ENCODE measurements at regions not wholly inside any gene's neighbourhood (a gene's known extent, or its start where the extent isn't known, plus 50 kb on each side); places are given as distances from the start of the nearest gene placed in this dataset.

DNA sequence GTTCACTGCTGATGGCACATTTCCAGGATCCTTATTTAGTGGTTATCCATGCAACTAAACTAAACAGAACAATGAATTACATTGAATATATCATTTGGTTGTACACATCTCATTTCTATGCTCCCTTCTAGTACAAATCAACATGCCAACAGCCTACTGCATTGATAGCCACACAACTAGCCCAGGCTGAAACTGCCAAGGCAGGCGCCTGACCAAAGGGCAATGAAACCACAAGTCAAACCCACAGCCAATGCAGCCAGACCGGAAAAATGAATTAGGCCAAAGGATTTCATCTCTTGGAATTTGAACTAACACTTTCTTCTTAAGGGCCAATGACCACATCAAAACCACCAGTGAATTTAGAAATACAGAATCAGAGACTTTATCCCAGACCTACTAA is 196.4 kb downstream of the NOL4 start:
- TF ChIP-seq, protein P1, sequence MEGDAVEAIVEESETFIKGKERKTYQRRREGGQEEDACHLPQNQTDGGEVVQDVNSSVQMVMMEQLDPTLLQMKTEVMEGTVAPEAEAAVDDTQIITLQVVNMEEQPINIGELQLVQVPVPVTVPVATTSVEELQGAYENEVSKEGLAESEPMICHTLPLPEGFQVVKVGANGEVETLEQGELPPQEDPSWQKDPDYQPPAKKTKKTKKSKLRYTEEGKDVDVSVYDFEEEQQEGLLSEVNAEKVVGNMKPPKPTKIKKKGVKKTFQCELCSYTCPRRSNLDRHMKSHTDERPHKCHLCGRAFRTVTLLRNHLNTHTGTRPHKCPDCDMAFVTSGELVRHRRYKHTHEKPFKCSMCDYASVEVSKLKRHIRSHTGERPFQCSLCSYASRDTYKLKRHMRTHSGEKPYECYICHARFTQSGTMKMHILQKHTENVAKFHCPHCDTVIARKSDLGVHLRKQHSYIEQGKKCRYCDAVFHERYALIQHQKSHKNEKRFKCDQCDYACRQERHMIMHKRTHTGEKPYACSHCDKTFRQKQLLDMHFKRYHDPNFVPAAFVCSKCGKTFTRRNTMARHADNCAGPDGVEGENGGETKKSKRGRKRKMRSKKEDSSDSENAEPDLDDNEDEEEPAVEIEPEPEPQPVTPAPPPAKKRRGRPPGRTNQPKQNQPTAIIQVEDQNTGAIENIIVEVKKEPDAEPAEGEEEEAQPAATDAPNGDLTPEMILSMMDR (IDR thresholded peaks at IDR 0.05; ENCODE audit: borderline replicate concordance, insufficient read depth, low read depth, low read length), result no peak
- no peak overlapping the region for H3K4me3 ChIP-seq (ENCODE audit: low read depth, low read length)

DNA sequence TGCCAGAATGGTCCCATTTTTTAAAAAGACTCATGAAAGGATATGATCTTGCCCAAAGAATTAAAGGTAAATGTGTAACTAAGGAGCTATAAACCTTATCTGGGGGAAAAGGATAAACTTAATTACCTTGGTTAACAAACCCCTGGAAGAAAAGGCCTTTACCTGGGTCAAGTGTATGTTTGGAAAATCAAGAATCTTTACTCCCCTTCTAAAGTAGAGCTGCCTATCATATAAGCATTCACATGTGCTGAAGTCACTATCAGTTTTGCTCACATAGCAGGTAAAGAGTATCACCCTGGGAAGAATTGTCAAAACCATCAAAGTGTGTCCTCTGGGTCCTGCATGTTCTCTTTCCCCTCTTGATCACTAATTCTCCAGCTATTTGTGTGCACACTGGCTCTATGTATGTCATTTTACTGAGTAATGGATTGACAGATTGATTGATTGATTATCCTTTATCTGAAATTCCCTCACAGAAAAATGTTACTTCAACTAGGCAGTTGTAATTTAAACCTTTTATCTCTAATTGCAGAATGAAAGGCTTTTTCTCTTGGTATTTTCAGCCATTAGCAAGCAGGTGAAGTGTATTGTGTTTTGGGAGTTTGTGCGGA is 199.4 kb downstream of the NOL4 start:
- no peak overlapping the region for H3K4me3 ChIP-seq (ENCODE audit: low read depth, low read length)
- TF ChIP-seq, protein P1 (IDR thresholded peaks at IDR 0.05; ENCODE audit: borderline replicate concordance, insufficient read depth, low read depth, low read length), result no peak

DNA sequence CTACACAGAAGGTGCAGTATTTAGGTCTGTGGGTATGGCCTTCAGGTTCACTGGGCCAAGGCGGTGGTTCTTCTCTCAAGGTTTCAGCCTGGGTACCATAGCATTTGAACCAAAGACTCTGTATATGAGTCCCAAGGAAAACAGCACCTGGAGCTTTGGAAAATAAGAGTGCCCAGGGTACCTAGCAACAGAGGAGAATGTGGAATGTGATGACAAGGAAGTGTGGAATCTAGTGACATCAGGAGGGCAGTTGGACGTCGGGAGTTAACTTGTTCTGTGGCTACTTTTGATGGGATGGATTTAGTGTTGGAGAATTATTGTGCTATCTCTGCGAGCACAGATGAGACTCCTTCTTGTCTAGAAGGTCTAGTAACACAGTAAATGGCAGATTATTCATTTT is 201.2 kb downstream of the NOL4 start:
- no peak overlapping the region for H3K4me3 ChIP-seq (ENCODE audit: low read depth, low read length)
- TF ChIP-seq, protein P1 (IDR thresholded peaks at IDR 0.05; ENCODE audit: borderline replicate concordance, insufficient read depth, low read depth, low read length), result no peak

DNA sequence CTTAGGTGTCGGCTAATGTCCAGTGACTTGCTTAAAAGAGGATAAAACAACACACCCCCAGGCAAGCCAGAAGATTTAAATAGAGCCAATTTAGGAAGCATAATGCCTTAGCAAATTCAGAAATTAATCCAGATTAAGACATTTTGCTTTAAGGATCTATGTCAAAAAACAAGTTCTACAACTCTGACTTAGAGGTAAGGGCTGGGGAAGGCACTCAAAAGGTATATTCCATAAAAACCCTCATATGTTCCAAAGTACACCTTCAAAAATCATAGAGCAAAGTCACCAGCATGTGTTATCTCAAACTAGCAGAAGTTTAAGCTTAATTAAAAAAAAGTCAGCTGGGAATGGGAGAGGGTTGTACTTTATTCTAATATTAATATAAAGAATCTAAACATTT is 206.4 kb downstream of the NOL4 start:
- TF ChIP-seq, protein P1 (IDR thresholded peaks at IDR 0.05; ENCODE audit: borderline replicate concordance, insufficient read depth, low read depth, low read length), result no peak
- H3K4me3 ChIP-seq (ENCODE audit: low read depth, low read length), result no peak overlapping the region

DNA sequence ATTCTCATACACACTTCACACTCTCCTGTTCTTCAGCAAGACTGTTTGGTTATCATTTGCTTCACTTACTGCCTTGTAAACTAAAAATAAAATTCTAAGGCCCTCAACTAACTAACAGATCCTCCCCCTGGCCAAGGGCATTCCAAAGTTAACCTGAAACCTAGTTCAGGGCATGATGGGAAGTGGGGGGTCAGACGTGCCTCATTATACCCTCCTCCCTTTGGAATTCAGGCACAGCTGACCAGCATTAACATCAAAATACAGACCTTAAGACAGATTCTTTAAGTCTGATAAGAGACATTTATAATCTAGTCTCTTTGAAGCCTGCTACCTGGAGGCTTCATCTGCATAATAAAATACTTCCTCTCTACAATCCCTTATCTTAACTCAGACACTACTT is 221.0 kb downstream of the NOL4 start:
- TF ChIP-seq, protein P1 (IDR thresholded peaks at IDR 0.05; ENCODE audit: borderline replicate concordance, insufficient read depth, low read depth, low read length), result no peak
- H3K4me3 ChIP-seq (ENCODE audit: low read depth, low read length), result no peak overlapping the region

DNA sequence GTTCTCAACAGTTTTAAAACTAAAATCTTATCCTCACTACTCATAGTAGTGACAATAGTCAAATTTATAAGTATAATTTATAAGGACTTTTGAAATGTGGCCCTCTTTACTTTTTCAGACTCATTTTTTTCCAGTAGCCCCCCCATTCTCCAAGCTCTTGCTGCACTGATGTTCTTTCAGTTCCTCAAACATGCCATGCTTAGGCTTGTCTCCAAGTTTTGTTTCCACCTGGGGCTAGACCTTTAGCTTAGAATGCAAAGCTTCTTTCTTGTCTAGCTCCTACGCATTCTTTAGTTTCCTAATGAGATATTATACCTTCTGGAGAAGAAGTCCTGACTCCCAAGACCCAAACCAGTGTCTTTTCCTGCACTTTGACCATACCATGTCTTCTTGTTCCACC is 222.6 kb downstream of the NOL4 start:
- TF ChIP-seq, protein P1 (IDR thresholded peaks at IDR 0.05; ENCODE audit: borderline replicate concordance, insufficient read depth, low read depth, low read length), result no peak
- no peak overlapping the region for H3K4me3 ChIP-seq (ENCODE audit: low read depth, low read length)

DNA sequence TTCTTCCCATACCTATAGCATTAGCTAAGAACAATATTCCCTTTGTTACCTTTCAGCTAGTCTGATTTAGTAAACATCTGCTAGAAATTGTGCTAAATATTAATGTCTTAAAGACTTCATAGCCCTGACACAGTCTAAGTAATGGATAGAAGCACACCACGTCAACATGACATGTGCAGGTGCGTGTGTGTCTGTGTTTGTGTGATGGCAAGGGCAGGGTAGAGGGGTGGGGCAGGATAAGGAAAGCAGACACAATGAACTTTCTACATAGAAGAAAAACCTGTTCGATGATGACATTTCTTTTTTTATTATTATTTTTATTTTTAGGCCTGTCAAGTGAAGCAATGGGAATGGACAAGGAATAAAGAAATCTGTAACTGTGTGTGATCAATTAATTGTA is 223.3 kb downstream of the NOL4 start:
- TF ChIP-seq, protein P1 (IDR thresholded peaks at IDR 0.05; ENCODE audit: borderline replicate concordance, insufficient read depth, low read depth, low read length), result no peak
- H3K4me3 ChIP-seq (ENCODE audit: low read depth, low read length), result no peak overlapping the region

Data from GM12875 (cell line).